ENCODE measurements at regions not wholly inside any gene's neighbourhood (a gene's known extent, or its start where the extent isn't known, plus 50 kb on each side); places are given as distances from the start of the nearest gene placed in this dataset.

GRCh38 chr1:238199325-238199724, 308.6 kb upstream of the ZP4 start:
- Histone ChIP-seq H3K36me3 (ENCODE audit: control insufficient read depth, insufficient read depth, low read length) (no peaks in the 10 kb centered on the region), H3K4me1 (ENCODE audit: control insufficient read depth, insufficient read depth, low read length, poor library complexity, severe bottlenecking) (no peaks in the 10 kb centered on the region), H3K27me3 (ENCODE audit: control insufficient read depth, insufficient read depth, low read length) (no peaks in the 10 kb centered on the region), H3K27ac (ENCODE audit: insufficient read depth, low read length, poor library complexity, severe bottlenecking) (no peak overlapping the region), H3K4me3 (ENCODE audit: low read depth, low read length) (no peak overlapping the region), H3K9me3 (ENCODE audit: control insufficient read depth in 2 of 2, low read length in 2 of 2) (no peaks in the 10 kb centered on the region)
- Mint-ChIP-seq H3K4me1 (no peaks in the 10 kb centered on the region), H3K27ac (no peak overlapping the region), H3K27me3 (peaks cover 4% of the 10 kb centered on the region), H3K9me3 (peaks cover 1 to 19% (median 4%) of the 10 kb centered on the region in 7 donors), H3K4me3 (no peak overlapping the region), H3K36me3 (no peaks in the 10 kb centered on the region)
- ATAC-seq (ENCODE audit: low read depth in 2 of 2) = no peak
- DNase-seq = no peak

- H3K27me3 Mint-ChIP-seq = no peaks in the 10 kb centered on the region
- no peak overlapping the region for H3K27ac Mint-ChIP-seq
- Histone ChIP-seq H3K4me3 (ENCODE audit: low read depth, low read length) (no peak overlapping the region), H3K9me3 (ENCODE audit: control insufficient read depth in 2 of 2, low read length in 2 of 2) (no peaks in the 10 kb centered on the region), H3K36me3 (ENCODE audit: control insufficient read depth, insufficient read depth, low read length) (no peaks in the 10 kb centered on the region), H3K4me1 (ENCODE audit: control insufficient read depth, insufficient read depth, low read length, poor library complexity, severe bottlenecking) (no peaks in the 10 kb centered on the region), H3K27me3 (ENCODE audit: control insufficient read depth, insufficient read depth, low read length) (no peaks in the 10 kb centered on the region), H3K27ac (ENCODE audit: insufficient read depth, low read length, poor library complexity, severe bottlenecking) (no peak overlapping the region)
- peaks cover 0 to 14% (median 4%) of the 10 kb centered on the region in 7 donors for H3K9me3 Mint-ChIP-seq
- ATAC-seq (ENCODE audit: low read depth in 2 of 2) (no peak), DNase-seq (no peak)
- no peaks in the 10 kb centered on the region for H3K36me3 Mint-ChIP-seq
- H3K4me1 Mint-ChIP-seq = no peaks in the 10 kb centered on the region
- H3K4me3 Mint-ChIP-seq = no peak overlapping the region
Observed at GRCh38 chr1:238196516-238196915, 305.8 kb upstream of the ZP4 start.

- H3K27ac ChIP-seq (ENCODE audit: insufficient read depth, low read length, poor library complexity, severe bottlenecking) = no peak overlapping the region
- Mint-ChIP-seq H3K4me1 (no peaks in the 10 kb centered on the region), H3K9me3 (peaks cover 2 to 13% (median 6%) of the 10 kb centered on the region in 7 donors)
Observed at GRCh38 chr1:238191170-238191569, 300.4 kb upstream of the ZP4 start.

GRCh38 chr1:238187575-238187949, 296.8 kb upstream of the ZP4 start:
- ATAC-seq (ENCODE audit: low read depth in 2 of 2) = no peak
- H3K9me3 ChIP-seq (ENCODE audit: control insufficient read depth in 2 of 2, low read length in 2 of 2) = peaks cover 0 to 3% of the 10 kb centered on the region in 2 experiments
- Mint-ChIP-seq H3K27me3 (no peaks in the 10 kb centered on the region), H3K4me1 (no peaks in the 10 kb centered on the region), H3K9me3 (peaks cover 3 to 15% (median 6%) of the 10 kb centered on the region in 7 donors), H3K4me3 (no peak overlapping the region), H3K36me3 (no peaks in the 10 kb centered on the region), H3K27ac (no peak overlapping the region)
- no peak for DNase-seq
- H3K27ac ChIP-seq (ENCODE audit: insufficient read depth, low read length, poor library complexity, severe bottlenecking) = no peak overlapping the region
- no peaks in the 10 kb centered on the region for H3K27me3 ChIP-seq (ENCODE audit: control insufficient read depth, insufficient read depth, low read length)
- H3K4me3 ChIP-seq (ENCODE audit: low read depth, low read length) = no peak overlapping the region
- no peaks in the 10 kb centered on the region for H3K4me1 ChIP-seq (ENCODE audit: control insufficient read depth, insufficient read depth, low read length, poor library complexity, severe bottlenecking)
- no peaks in the 10 kb centered on the region for H3K36me3 ChIP-seq (ENCODE audit: control insufficient read depth, insufficient read depth, low read length)

More at GRCh38 chr1:238191170-238191569, 300.4 kb upstream of the ZP4 start:
- H3K36me3 Mint-ChIP-seq = no peaks in the 10 kb centered on the region
- ATAC-seq (ENCODE audit: low read depth in 2 of 2) = no peak
- Histone ChIP-seq H3K9me3 (ENCODE audit: control insufficient read depth in 2 of 2, low read length in 2 of 2) (no peaks in the 10 kb centered on the region), H3K4me1 (ENCODE audit: control insufficient read depth, insufficient read depth, low read length, poor library complexity, severe bottlenecking) (no peaks in the 10 kb centered on the region), H3K36me3 (ENCODE audit: control insufficient read depth, insufficient read depth, low read length) (no peaks in the 10 kb centered on the region), H3K4me3 (ENCODE audit: low read depth, low read length) (no peak overlapping the region), H3K27me3 (ENCODE audit: control insufficient read depth, insufficient read depth, low read length) (no peaks in the 10 kb centered on the region)
- H3K4me3 Mint-ChIP-seq = no peak overlapping the region
- H3K27ac Mint-ChIP-seq = no peak overlapping the region
- no peaks in the 10 kb centered on the region for H3K27me3 Mint-ChIP-seq
- DNase-seq = no peak

- Histone ChIP-seq H3K4me3 (ENCODE audit: low read depth, low read length) (no peak overlapping the region), H3K4me1 (ENCODE audit: control insufficient read depth, insufficient read depth, low read length, poor library complexity, severe bottlenecking) (no peaks in the 10 kb centered on the region), H3K36me3 (ENCODE audit: control insufficient read depth, insufficient read depth, low read length) (no peaks in the 10 kb centered on the region), H3K27me3 (ENCODE audit: control insufficient read depth, insufficient read depth, low read length) (no peaks in the 10 kb centered on the region), H3K27ac (ENCODE audit: insufficient read depth, low read length, poor library complexity, severe bottlenecking) (no peak overlapping the region), H3K9me3 (ENCODE audit: control insufficient read depth in 2 of 2, low read length in 2 of 2) (peaks cover under 1 to 3% of the 10 kb centered on the region in 2 experiments)
- H3K4me3 Mint-ChIP-seq = no peak overlapping the region
- H3K9me3 Mint-ChIP-seq = peaks cover 0 to 15% (median 9%) of the 10 kb centered on the region in 7 donors
- H3K36me3 Mint-ChIP-seq = no peaks in the 10 kb centered on the region
- DNase-seq (no peak), ATAC-seq (ENCODE audit: low read depth in 2 of 2) (no peak)
- no peak overlapping the region for H3K27ac Mint-ChIP-seq
- H3K27me3 Mint-ChIP-seq = no peaks in the 10 kb centered on the region
- H3K4me1 Mint-ChIP-seq = no peaks in the 10 kb centered on the region
Observed at GRCh38 chr1:238186887-238187574, 296.3 kb upstream of the ZP4 start.

GRCh38 chr1:238177960-238178645, 287.4 kb upstream of the ZP4 start:
- H3K36me3 Mint-ChIP-seq = no peaks in the 10 kb centered on the region
- peaks cover 0 to 17% (median 8%) of the 10 kb centered on the region in 7 donors for H3K9me3 Mint-ChIP-seq
- Histone ChIP-seq H3K4me1 (ENCODE audit: control insufficient read depth, insufficient read depth, low read length, poor library complexity, severe bottlenecking) (no peaks in the 10 kb centered on the region), H3K27ac (ENCODE audit: insufficient read depth, low read length, poor library complexity, severe bottlenecking) (no peak overlapping the region), H3K4me3 (ENCODE audit: low read depth, low read length) (no peak overlapping the region), H3K27me3 (ENCODE audit: control insufficient read depth, insufficient read depth, low read length) (no peaks in the 10 kb centered on the region), H3K9me3 (ENCODE audit: control insufficient read depth in 2 of 2, low read length in 2 of 2) (peaks cover 3 to 14% of the 10 kb centered on the region in 2 experiments), H3K36me3 (ENCODE audit: control insufficient read depth, insufficient read depth, low read length) (no peaks in the 10 kb centered on the region)
- no peak for ATAC-seq (ENCODE audit: low read depth in 2 of 2)
- no peak overlapping the region for H3K27ac Mint-ChIP-seq
- H3K4me3 Mint-ChIP-seq = no peak overlapping the region
- H3K4me1 Mint-ChIP-seq = no peaks in the 10 kb centered on the region
- DNase-seq = no peak
- H3K27me3 Mint-ChIP-seq = no peaks in the 10 kb centered on the region

GRCh38 chr1:238177351-238177750, 286.6 kb upstream of the ZP4 start:
- Mint-ChIP-seq H3K36me3 (no peaks in the 10 kb centered on the region), H3K4me1 (no peaks in the 10 kb centered on the region), H3K27me3 (no peaks in the 10 kb centered on the region), H3K27ac (no peak overlapping the region), H3K9me3 (peaks cover 0 to 17% (median 8%) of the 10 kb centered on the region in 7 donors), H3K4me3 (no peak overlapping the region)
- Histone ChIP-seq H3K27me3 (ENCODE audit: control insufficient read depth, insufficient read depth, low read length) (no peaks in the 10 kb centered on the region), H3K4me3 (ENCODE audit: low read depth, low read length) (no peak overlapping the region), H3K36me3 (ENCODE audit: control insufficient read depth, insufficient read depth, low read length) (no peaks in the 10 kb centered on the region), H3K27ac (ENCODE audit: insufficient read depth, low read length, poor library complexity, severe bottlenecking) (no peak overlapping the region), H3K9me3 (ENCODE audit: control insufficient read depth in 2 of 2, low read length in 2 of 2) (peaks cover 0 to 14% of the 10 kb centered on the region in 2 experiments), H3K4me1 (ENCODE audit: control insufficient read depth, insufficient read depth, low read length, poor library complexity, severe bottlenecking) (no peaks in the 10 kb centered on the region)
- ATAC-seq (ENCODE audit: low read depth in 2 of 2) (no peak), DNase-seq (no peak)

GRCh38 chr1:238176441-238176840, 285.7 kb upstream of the ZP4 start:
- H3K9me3 ChIP-seq (ENCODE audit: control insufficient read depth in 2 of 2, low read length in 2 of 2) = peaks cover 0 to 11% of the 10 kb centered on the region in 2 experiments
- H3K4me3 Mint-ChIP-seq = no peak overlapping the region
- no peak overlapping the region for H3K27ac Mint-ChIP-seq
- no peak for ATAC-seq (ENCODE audit: low read depth in 2 of 2)
- DNase-seq = no peak
- H3K9me3 Mint-ChIP-seq = peaks cover 0 to 17% (median 5%) of the 10 kb centered on the region in 7 donors
- H3K4me1 Mint-ChIP-seq = no peaks in the 10 kb centered on the region
- no peaks in the 10 kb centered on the region for H3K27me3 Mint-ChIP-seq
- H3K4me1 ChIP-seq (ENCODE audit: control insufficient read depth, insufficient read depth, low read length, poor library complexity, severe bottlenecking) = no peaks in the 10 kb centered on the region
- no peak overlapping the region for H3K27ac ChIP-seq (ENCODE audit: insufficient read depth, low read length, poor library complexity, severe bottlenecking)
- no peak overlapping the region for H3K4me3 ChIP-seq (ENCODE audit: low read depth, low read length)
- no peaks in the 10 kb centered on the region for H3K27me3 ChIP-seq (ENCODE audit: control insufficient read depth, insufficient read depth, low read length)
- no peaks in the 10 kb centered on the region for H3K36me3 Mint-ChIP-seq
- no peaks in the 10 kb centered on the region for H3K36me3 ChIP-seq (ENCODE audit: control insufficient read depth, insufficient read depth, low read length)

All from CD4-positive, CD25-positive, alpha-beta regulatory T cell (primary cell).